GM12872 (cell line): ENCODE measurements at regions not wholly inside any gene's neighbourhood (a gene's known extent, or its start where the extent isn't known, plus 50 kb on each side); places are given as distances from the start of the nearest gene placed in this dataset.

Experiments used
- TF ChIP-seq, protein P1 (sequence below): IDR thresholded peaks from 3 replicates; pipeline ENCODE4 v1.5.1; 2011; ENCODE audit warnings: low read depth, mild to moderate bottlenecking, low read length, moderate library complexity; ENCODE audit not compliant: insufficient read depth

GRCh38 chr5:103624035-103624480 is 61.5 kb upstream of the NUDT12 start:
- TF ChIP-seq, protein P1, sequence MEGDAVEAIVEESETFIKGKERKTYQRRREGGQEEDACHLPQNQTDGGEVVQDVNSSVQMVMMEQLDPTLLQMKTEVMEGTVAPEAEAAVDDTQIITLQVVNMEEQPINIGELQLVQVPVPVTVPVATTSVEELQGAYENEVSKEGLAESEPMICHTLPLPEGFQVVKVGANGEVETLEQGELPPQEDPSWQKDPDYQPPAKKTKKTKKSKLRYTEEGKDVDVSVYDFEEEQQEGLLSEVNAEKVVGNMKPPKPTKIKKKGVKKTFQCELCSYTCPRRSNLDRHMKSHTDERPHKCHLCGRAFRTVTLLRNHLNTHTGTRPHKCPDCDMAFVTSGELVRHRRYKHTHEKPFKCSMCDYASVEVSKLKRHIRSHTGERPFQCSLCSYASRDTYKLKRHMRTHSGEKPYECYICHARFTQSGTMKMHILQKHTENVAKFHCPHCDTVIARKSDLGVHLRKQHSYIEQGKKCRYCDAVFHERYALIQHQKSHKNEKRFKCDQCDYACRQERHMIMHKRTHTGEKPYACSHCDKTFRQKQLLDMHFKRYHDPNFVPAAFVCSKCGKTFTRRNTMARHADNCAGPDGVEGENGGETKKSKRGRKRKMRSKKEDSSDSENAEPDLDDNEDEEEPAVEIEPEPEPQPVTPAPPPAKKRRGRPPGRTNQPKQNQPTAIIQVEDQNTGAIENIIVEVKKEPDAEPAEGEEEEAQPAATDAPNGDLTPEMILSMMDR, result no peak

DNA sequence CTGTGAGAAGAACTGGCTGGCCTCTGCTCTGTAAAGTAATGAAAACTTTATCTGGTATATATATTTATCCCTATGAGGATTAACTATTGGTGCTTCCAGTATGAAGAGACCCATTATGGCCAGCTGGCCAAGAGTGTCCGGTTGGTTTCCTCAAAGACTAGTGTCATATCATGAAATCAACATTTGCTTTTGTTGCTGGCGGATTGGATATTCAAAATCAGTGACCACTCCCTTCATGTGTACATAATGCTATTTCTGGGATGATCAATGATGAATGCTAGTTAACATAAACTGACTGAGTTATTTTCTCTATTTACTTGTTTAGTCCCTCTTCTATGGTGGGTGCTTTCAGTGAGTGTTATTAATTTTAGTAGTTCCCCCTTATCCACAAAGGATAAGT is 60.8 kb upstream of the NUDT12 start:
- TF ChIP-seq, protein P1, result no peak

GRCh38 chr5:103621548-103621930 is 59.0 kb upstream of the NUDT12 start:
- TF ChIP-seq, protein P1, result no peak

DNA sequence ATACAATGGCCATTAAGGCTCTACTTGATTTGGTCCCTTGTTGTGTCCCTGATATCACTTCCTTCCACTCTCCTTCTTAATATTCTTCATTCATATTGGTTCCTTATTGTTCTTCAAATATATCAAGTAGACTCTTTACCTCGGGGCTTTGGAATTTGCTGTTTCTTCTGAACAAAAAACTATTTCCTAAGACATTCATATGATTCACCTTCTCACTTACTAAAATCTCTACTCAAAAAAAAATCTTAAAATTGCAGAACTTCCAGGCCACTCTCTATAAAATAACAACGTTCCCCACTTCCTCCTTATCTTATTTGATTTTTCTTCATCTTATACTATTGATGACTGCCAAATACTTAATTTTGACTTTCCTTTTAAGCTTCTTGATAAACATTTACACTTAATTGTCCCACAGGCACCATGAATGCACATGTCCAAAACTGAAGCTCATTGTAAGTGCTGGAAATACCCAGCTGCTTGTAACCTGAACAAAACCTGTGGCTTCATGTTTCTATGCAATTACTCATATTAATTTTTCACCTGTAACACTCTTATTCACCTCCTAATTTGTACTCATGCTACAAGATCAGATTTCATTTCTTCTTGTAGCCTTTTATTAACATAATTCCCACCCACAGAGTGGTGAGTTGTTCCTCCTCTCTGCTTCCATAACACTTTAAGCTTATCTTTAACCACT is 58.4 kb upstream of the NUDT12 start:
- TF ChIP-seq, protein P1, result no peak

DNA sequence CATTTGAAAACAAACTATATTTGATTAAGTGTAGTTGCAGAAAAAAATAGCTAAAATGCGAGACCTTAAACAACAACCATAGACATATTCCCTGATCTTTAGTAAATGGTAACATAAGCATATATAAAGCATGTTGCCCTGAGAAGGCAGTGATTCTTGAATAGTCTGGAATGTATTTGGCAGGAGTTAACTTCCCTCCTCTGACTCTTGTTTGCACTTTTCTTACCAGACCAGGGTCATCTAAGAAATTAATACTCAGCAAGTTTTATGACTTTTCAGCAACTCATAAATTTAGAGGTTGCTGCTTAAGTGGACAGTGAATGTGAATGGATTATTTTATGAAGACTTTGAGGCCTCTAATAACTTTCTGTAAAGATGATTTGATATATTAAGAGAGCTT is 55.3 kb upstream of the NUDT12 start:
- TF ChIP-seq, protein P1, result no peak

DNA sequence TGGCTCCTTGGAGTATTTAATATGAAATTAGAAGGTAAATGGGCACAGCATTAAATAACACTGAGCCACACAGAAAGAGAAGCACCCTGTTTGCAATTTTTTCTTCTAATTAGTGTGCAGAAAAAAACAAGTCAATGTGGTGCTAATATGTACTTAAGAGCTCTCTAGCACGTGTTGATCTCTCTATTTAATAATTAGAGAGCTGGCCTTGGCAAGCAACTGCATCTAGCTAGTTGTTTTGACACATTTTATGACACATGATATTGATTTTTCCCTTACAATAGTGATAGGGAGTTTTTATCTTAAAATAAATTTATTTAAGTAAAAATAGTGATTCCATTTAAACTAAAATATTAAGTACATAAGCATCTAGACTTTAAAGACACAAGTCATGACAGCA is 54.5 kb upstream of the NUDT12 start:
- TF ChIP-seq, protein P1, result no peak

GRCh38 chr5:103612545-103612944 is 50.0 kb upstream of the NUDT12 start:
- TF ChIP-seq, protein P1, result no peak
